SK-N-SH (cell line): ENCODE measurements at regions not wholly inside any gene's neighbourhood (a gene's known extent, or its start where the extent isn't known, plus 50 kb on each side); places are given as distances from the start of the nearest gene placed in this dataset.

Experiments
- CTCF ChIA-PET: fragments of 300-600, 350-600 bp; formaldehyde crosslinking; extraction: SDS; loops from one replicate; lab custom pipeline; 2021; lab: Yijun Ruan, JAX
- POLR2A ChIA-PET: fragments of 350-600 bp; sonication (Branson Sonifier 250); formaldehyde crosslinking; extraction: SDS; loops from one replicate; lab custom pipeline; 2020; ENCODE audit warnings: antibody characterized with exemption, inconsistent platforms; lab: Yijun Ruan, JAX
- DNase-seq: peaks from one replicate; pipeline ENCODE4 v3.0.0; 2012
- H2AFZ ChIP-seq: fragments of 200-600 bp; sonication (generic); 2 replicates; pipeline ENCODE4 v1.8.1; 2016; ENCODE audit warnings: antibody characterized with exemption, mild to moderate bottlenecking, low read depth
- H3F3A ChIP-seq: fragments of 200-600 bp; sonication (generic); replicated peaks from 2 replicates; pipeline ENCODE3; 2016; ENCODE audit warnings: antibody characterized with exemption, mild to moderate bottlenecking; ENCODE audit not compliant: insufficient read depth
- H3K27ac ChIP-seq, 2 experiments: fragments of 200-500 bp in 1 of 2; fragments of 200-600 bp in 1 of 2; sonication (Bioruptor generic) in 1 of 2; sonication (generic), shearing (Covaris generic) in 1 of 2; 2 replicates each; pipeline versions ENCODE4 v1.5.1 to v1.6.1; 2014 to 2016; ENCODE audit warnings: low read depth in 2 of 2, inconsistent platforms in 1 of 2, low read length in 1 of 2, mild to moderate bottlenecking in 1 of 2, mixed read lengths in 1 of 2
- H3K27me3 ChIP-seq: fragments of 200-600 bp; sonication (generic), shearing (Covaris generic); 2 replicates; pipeline ENCODE4 v1.6.1; 2016; ENCODE audit warnings: mixed run types; ENCODE audit not compliant: insufficient read depth
- H3K36me3 ChIP-seq, 2 experiments: fragments of 200-500 bp in 1 of 2; fragments of 200-600 bp in 1 of 2; sonication (Bioruptor generic) in 1 of 2; sonication (generic) in 1 of 2; replicated peaks in 1 of 2; 2 replicates each; pipeline versions ENCODE3 to v1.5.1; 2014 to 2016; ENCODE audit warnings: low read length in 1 of 2, mild to moderate bottlenecking in 1 of 2; ENCODE audit not compliant: insufficient read depth in 2 of 2, control insufficient read depth in 1 of 2
- H3K4me1 ChIP-seq, 2 experiments: fragments of 200-500 bp in 1 of 2; fragments of 200-600 bp in 1 of 2; sonication (Bioruptor generic) in 1 of 2; sonication (generic), shearing (Covaris generic) in 1 of 2; 2 replicates each; pipeline versions ENCODE4 v1.5.1 to v1.6.1; 2014 to 2016; ENCODE audit warnings: low read depth in 1 of 2, low read length in 1 of 2, mixed run types in 1 of 2; ENCODE audit not compliant: insufficient read depth in 2 of 2, control insufficient read depth in 1 of 2
- H3K4me2 ChIP-seq: fragments of 200-600 bp; sonication (generic), shearing (Covaris generic); 2 replicates; pipeline ENCODE4 v1.6.1; 2017; ENCODE audit warnings: mixed run types
- H3K4me3 ChIP-seq, 2 experiments: fragments of 200-500 bp in 1 of 2; fragments of 200-600 bp in 1 of 2; sonication (Bioruptor generic) in 1 of 2; sonication (generic), shearing (Covaris generic) in 1 of 2; 2 replicates each; pipeline versions ENCODE4 v1.5.1 to v1.8.1; 2014 to 2016; ENCODE audit warnings: low read depth in 2 of 2, inconsistent platforms in 1 of 2, low read length in 1 of 2, mild to moderate bottlenecking in 1 of 2, mixed read lengths in 1 of 2, moderate library complexity in 1 of 2
- H3K79me2 ChIP-seq: fragments of 200-600 bp; sonication (generic); 2 replicates; pipeline ENCODE4 v1.8.1; 2017; ENCODE audit warnings: mild to moderate bottlenecking; ENCODE audit not compliant: insufficient read depth
- H3K9ac ChIP-seq: fragments of 200-600 bp; sonication (generic); 2 replicates; pipeline ENCODE4 v1.6.1; 2017; ENCODE audit warnings: mixed run types
- H3K9me2 ChIP-seq: fragments of 200-600 bp; sonication (generic); 2 replicates; pipeline ENCODE4 v1.6.1; 2017; ENCODE audit warnings: mixed run types
- H3K9me3 ChIP-seq: fragments of 200-600 bp; sonication (generic); 2 replicates; pipeline ENCODE4 v1.6.1; 2017; ENCODE audit warnings: mixed run types, mild to moderate bottlenecking, moderate library complexity
- H4K20me1 ChIP-seq: fragments of 200-600 bp; sonication (generic); 2 replicates; pipeline ENCODE4 v1.6.1; 2017; ENCODE audit warnings: mild to moderate bottlenecking, mixed run types; ENCODE audit not compliant: insufficient read depth
- CTCF ChIP-seq: fragments of 200-600 bp; sonication (generic); IDR thresholded peaks from 2 replicates; pipeline ENCODE4 v1.6.1; 2017; ENCODE audit warnings: antibody characterized with exemption, mild to moderate bottlenecking, moderate library complexity
- EZH2phosphoT487 ChIP-seq: fragments of 200-600 bp; sonication (generic); IDR thresholded peaks from 2 replicates; pipeline ENCODE4 v1.6.1; 2017; ENCODE audit warnings: low read depth, mixed run types, mild to moderate bottlenecking, antibody characterized with exemption, moderate library complexity, borderline replicate concordance
- FOSL2 ChIP-seq: IDR thresholded peaks from 2 replicates; pipeline ENCODE4 v1.4.0; 2012; ENCODE audit warnings: low read depth, mild to moderate bottlenecking, moderate library complexity, borderline replicate concordance
- GABPA ChIP-seq: IDR thresholded peaks from 2 replicates; pipeline ENCODE4 v1.4.0; 2012; ENCODE audit warnings: low read depth, mild to moderate bottlenecking
- GATA2 ChIP-seq: sonication (generic); formaldehyde crosslinking; IDR thresholded peaks from 2 replicates; pipeline ENCODE4 v1.5.0; 2020; ENCODE audit warnings: mild to moderate bottlenecking, missing genetic modification reagents
- JUND ChIP-seq: IDR thresholded peaks from 2 replicates; pipeline ENCODE4 v1.4.0; 2012
- MEF2A ChIP-seq: IDR thresholded peaks from 2 replicates; pipeline ENCODE4 v1.4.0; 2012; ENCODE audit warnings: low read depth, borderline replicate concordance
- MXI1 ChIP-seq: IDR thresholded peaks from 2 replicates; pipeline ENCODE4 v1.6.1; 2012; ENCODE audit warnings: mild to moderate bottlenecking, low read depth, low read length, improper control_type of control experiment
- RAD21 ChIP-seq: IDR thresholded peaks from 2 replicates; pipeline ENCODE4 v1.6.1; 2012; ENCODE audit warnings: mild to moderate bottlenecking, low read length
- RCOR1 ChIP-seq: fragments of 150-350 bp; IDR thresholded peaks from 2 replicates; pipeline ENCODE4 v1.6.1; 2017; ENCODE audit warnings: antibody characterized with exemption, low read length
- REST ChIP-seq: IDR thresholded peaks from 2 replicates; pipeline ENCODE4 v1.6.1; 2012; ENCODE audit warnings: mild to moderate bottlenecking, low read depth, low read length, moderate library complexity
- RXRA ChIP-seq: IDR thresholded peaks from 2 replicates; pipeline ENCODE4 v1.4.0; 2012; ENCODE audit warnings: low read depth, mild to moderate bottlenecking, borderline replicate concordance
- SIN3A ChIP-seq: IDR thresholded peaks from 2 replicates; pipeline ENCODE4 v1.6.1; 2012; ENCODE audit warnings: low read depth, mild to moderate bottlenecking, low read length, moderate library complexity, borderline replicate concordance
- TAF1 ChIP-seq: IDR thresholded peaks from 2 replicates; pipeline ENCODE4 v1.6.1; 2012; ENCODE audit warnings: low read depth, mild to moderate bottlenecking, low read length, moderate library complexity, borderline replicate concordance
- TCF12 ChIP-seq: IDR thresholded peaks from 2 replicates; pipeline ENCODE4 v1.4.0; 2012
- WGBS: methylation state at CpG from one replicate; pipeline ENCODE4 v1.1.6; 2017; ENCODE audit warnings: low lambda C conversion rate; 5-methylcytosine and 5-hydroxymethylcytosine counted together
- TF ChIP-seq, protein P1 (sequence below): fragments of 150-350 bp; IDR thresholded peaks from 2 replicates; pipeline ENCODE4 v1.6.1; 2016; ENCODE audit warnings: mild to moderate bottlenecking, low read depth, low read length

GRCh38 chr18:46212398-46212797, 108.2 kb downstream of the HAUS1 start:
- CTCF ChIA-PET = interaction anchor here (1.0 to 3.8 kb wide), 3 partner anchors 13 to 446 kb away, joined by 3 to 13 read pairs (median 3); a partner anchor contains a TSS

GRCh38 chr18:46213295-46213694, 109.1 kb downstream of the HAUS1 start:
- CTCF ChIA-PET = interaction anchor here (1.0 to 3.8 kb wide), 2 partner anchors 40 kb away, joined by 3 to 13 read pairs; a partner anchor contains a TSS
- TF ChIP-seq MXI1 = no peak
- TF ChIP-seq MEF2A = no peak
- TF ChIP-seq GATA2 (CRISPR knock-in tag) = no peak
- peak; percentile 42 for TF ChIP-seq CTCF
- TF ChIP-seq RAD21 = peak; percentile 33; the same call in 1 of the 2 replicates
- TF ChIP-seq TCF12 = no peak
- no peak for TF ChIP-seq RXRA
- no peak for TF ChIP-seq FOSL2
- no peak for TF ChIP-seq EZH2phosphoT487
- no peak for TF ChIP-seq TAF1
- no peak for TF ChIP-seq RCOR1
- TF ChIP-seq, all 33 proteins: peak for 2

More at GRCh38 chr18:46212398-46212797, 108.2 kb downstream of the HAUS1 start:
- H4K20me1 ChIP-seq = peaks cover 43% of the 10 kb centered on the region
- peaks cover 15% of the 10 kb centered on the region for H3F3A ChIP-seq
- peaks cover 0 to 11% of the 10 kb centered on the region in 2 experiments; a peak in 2 of 4 replicates for H3K4me1 ChIP-seq
- H2AFZ ChIP-seq = no peak overlapping the region
- no peak overlapping the region for H3K9ac ChIP-seq
- no peaks in the 10 kb centered on the region for H3K9me2 ChIP-seq
- H3K4me3 ChIP-seq = no peak overlapping the region
- peak overlapping the region; percentile 10; the same call in 1 of the 2 replicates for H3K4me2 ChIP-seq
- H3K27me3 ChIP-seq = no peaks in the 10 kb centered on the region
- H3K9me3 ChIP-seq = no peaks in the 10 kb centered on the region
- WGBS = 94% methylated on average over 2 of the region's 2 CpGs
- POLR2A ChIA-PET = no interaction called here
- peaks cover 0 to 15% of the 10 kb centered on the region in 2 experiments for H3K36me3 ChIP-seq
- H3K79me2 ChIP-seq = peaks cover 85% of the 10 kb centered on the region
- no peak for TF ChIP-seq TAF1
- no peak for TF ChIP-seq FOSL2
- TF ChIP-seq, protein P1, sequence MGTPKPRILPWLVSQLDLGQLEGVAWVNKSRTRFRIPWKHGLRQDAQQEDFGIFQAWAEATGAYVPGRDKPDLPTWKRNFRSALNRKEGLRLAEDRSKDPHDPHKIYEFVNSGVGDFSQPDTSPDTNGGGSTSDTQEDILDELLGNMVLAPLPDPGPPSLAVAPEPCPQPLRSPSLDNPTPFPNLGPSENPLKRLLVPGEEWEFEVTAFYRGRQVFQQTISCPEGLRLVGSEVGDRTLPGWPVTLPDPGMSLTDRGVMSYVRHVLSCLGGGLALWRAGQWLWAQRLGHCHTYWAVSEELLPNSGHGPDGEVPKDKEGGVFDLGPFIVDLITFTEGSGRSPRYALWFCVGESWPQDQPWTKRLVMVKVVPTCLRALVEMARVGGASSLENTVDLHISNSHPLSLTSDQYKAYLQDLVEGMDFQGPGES = no peak
- TF ChIP-seq SIN3A = no peak
- TF ChIP-seq TCF12 = no peak
- TF ChIP-seq REST = no peak
- TF ChIP-seq RCOR1 = no peak
- no peak for TF ChIP-seq GABPA
- TF ChIP-seq JUND = no peak
- TF ChIP-seq, all 33 proteins: peak for 0
- peak overlapping the region in 1 of 2 experiments; percentile 40; a peak in 2 of 4 replicates for H3K27ac ChIP-seq
- no peak for DNase-seq

More at GRCh38 chr18:46213295-46213694, 109.1 kb downstream of the HAUS1 start:
- WGBS = 77% methylated on average over 3 of the region's 3 CpGs
- H3K36me3 ChIP-seq = peaks cover 4 to 17% of the 10 kb centered on the region in 2 experiments
- peaks cover 81% of the 10 kb centered on the region for H3K79me2 ChIP-seq
- no peaks in the 10 kb centered on the region for H3K27me3 ChIP-seq
- no peak overlapping the region for H3K27ac ChIP-seq
- peaks cover 43% of the 10 kb centered on the region for H4K20me1 ChIP-seq
- POLR2A ChIA-PET = no interaction called here
- H3K9ac ChIP-seq = no peak overlapping the region
- H3K4me2 ChIP-seq = no peak overlapping the region
- no peaks in the 10 kb centered on the region for H3K9me2 ChIP-seq
- peak; percentile 17 for DNase-seq
- no peak overlapping the region for H3K4me3 ChIP-seq
- H3F3A ChIP-seq = peaks cover 15% of the 10 kb centered on the region
- peaks cover 0 to 11% of the 10 kb centered on the region in 2 experiments; a peak in 2 of 4 replicates for H3K4me1 ChIP-seq
- no peaks in the 10 kb centered on the region for H3K9me3 ChIP-seq
- H2AFZ ChIP-seq = no peak overlapping the region
